GM19467 (cell line): ENCODE measurements at regions not wholly inside any gene's neighbourhood (a gene's known extent, or its start where the extent isn't known, plus 50 kb on each side); places are given as distances from the start of the nearest gene placed in this dataset.
"Not testable (repeated sequence)": the region's sequence is repeated elsewhere in the genome, so short reads cannot be mapped to it uniquely, and the experiment has no call there.

Source experiments
- ATAC-seq: cut with Tn5 transposase; IDR thresholded peaks from one replicate; pipeline ENCODE4 v1.9.1; 2021; ENCODE audit warnings: mild to moderate bottlenecking, moderate library complexity; ENCODE audit not compliant: unreplicated experiment

GRCh38 chr6:15906420-15907016 lies 222.4 kb upstream of the MYLIP start:
- ATAC-seq = no peak

- no peak for ATAC-seq
Measured at GRCh38 chr6:15905488-15906419, 223.1 kb upstream of the MYLIP start.

DNA sequence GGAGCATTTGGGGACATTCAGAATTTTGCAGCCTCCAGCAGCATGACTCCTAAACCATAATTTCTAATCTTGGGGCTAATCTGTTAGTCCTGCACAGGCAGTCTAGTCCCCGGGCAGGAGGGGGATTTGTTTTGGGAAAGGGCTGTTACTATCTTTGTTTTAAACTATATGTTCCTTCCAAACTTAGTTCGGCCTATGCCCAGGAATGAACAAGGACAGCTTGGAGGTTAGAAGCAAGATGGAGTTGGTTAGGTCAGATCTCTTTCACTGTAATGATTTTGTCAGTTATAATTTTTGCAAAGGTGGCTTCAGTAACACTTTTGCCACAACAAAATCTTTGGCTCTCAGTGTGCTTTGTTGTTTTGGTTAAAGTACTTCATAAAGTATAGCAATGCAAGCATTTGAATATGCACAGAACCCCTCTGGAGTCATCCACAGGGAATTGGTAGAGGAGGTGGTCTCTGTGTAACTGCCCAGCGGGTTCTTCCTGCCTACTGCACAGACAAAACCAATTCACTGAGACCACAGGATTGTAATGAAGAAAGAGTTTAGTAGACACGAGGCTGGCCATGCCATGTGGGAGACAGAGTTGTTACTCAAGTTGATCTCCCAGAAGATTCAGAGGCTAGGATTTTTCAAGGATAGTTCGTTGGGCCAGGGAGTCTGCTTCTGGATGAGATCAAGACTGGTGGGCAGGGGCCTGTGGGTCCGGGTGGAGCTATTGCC lies 224.1 kb upstream of the MYLIP start:
- no peak for ATAC-seq

DNA sequence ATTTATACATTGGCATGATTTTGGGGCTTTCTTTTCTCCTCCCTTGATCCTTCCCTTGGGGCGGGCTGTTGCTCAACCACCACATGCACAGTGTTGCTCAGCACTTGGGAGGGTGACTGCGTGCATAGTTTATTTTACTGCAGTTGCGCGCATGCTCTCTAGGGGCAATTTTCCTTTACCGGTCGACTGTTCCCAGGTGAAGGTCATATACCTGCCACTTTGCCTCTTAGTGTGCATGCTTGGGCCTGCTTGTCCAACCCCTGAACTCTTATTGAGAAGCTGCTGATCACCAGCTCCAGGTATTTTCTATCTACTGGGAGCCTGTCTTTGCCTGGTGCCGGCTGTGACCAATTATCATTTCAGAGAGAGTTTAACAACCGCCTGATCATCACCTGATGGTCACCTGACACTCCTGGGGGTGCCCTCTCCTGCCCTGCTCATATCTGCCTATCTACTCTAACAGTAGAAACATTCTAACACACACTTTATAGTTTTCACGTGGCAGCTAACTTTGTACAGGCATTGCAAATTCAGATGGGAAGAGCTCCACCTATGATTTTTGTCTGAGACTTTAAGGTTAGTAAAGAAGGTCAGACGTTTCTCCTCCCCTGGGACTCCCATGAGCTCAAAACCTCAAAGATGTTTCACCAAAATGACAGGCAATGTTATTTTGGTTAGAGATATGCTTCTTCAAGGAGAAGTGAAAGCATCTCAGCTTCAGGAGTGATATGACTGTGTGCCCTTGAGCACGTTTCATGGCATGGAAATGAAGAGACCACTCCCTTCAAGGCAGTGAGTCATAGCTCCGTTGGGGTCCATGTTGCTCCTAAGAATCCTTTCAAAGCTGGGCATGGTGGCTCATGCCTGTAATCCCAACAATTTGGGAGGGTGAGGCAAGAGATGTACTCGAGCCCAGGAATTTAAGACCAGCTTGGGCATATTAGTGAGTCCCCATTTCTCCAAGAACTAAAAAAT lies 227.5 kb upstream of the MYLIP start:
- ATAC-seq = peak; percentile 89

DNA sequence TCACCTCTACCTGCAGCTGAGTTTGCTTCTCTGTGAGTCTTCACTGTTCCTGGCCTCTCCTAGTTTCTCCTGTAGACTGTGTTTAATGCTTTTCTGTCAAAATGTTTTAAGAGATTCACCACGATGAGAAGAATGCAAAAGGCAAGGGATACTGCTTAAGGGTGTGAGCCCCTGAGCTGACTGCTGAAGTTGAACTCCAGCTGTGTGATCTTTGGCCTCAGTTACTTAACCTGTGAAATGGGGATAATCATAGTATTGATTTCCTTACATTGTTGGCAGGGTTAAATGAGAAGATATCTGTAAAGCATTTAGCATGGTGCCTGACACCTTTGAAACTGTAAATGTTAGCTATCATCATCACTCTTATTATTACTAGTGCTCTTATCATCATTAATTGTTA lies 230.2 kb upstream of the MYLIP start:
- no peak for ATAC-seq

DNA sequence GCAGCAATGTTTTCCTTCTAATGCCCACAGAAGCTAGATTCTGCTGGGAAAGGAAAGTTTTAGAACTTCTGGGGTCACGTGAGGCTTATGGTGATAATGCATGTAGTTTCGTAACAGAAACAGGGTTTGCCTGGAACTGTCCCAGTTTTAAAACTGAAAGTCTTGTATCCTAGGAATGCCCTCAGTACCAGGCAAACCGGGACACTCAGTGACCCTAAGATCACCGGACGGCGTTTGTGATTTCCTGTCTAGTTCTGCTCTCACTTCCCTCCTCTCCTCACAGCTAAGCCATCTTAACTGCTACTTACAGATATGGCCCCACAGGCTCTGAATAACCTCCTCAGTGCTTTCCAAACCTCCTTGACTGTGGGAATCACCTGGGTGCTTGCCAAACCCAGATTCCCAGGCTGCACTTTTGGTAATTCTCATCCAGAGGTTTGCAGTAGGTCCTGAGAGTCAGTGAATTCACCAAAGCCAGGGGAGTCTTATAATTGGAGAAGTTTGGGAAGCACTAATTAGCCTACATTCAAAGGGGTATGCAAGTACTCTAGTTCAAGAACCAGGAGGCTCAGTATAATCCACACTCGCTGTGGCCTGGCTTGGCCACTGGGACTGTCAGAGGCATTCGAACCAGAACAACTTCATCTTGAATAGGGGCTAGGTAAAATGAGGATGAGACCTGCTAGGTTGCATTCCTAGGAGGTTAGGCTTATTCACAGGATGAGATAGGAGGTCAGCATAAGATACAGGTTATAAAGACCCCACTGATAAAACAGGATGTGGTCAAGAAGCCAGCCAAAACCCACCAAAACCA lies 231.6 kb upstream of the MYLIP start:
- ATAC-seq = no peak

DNA sequence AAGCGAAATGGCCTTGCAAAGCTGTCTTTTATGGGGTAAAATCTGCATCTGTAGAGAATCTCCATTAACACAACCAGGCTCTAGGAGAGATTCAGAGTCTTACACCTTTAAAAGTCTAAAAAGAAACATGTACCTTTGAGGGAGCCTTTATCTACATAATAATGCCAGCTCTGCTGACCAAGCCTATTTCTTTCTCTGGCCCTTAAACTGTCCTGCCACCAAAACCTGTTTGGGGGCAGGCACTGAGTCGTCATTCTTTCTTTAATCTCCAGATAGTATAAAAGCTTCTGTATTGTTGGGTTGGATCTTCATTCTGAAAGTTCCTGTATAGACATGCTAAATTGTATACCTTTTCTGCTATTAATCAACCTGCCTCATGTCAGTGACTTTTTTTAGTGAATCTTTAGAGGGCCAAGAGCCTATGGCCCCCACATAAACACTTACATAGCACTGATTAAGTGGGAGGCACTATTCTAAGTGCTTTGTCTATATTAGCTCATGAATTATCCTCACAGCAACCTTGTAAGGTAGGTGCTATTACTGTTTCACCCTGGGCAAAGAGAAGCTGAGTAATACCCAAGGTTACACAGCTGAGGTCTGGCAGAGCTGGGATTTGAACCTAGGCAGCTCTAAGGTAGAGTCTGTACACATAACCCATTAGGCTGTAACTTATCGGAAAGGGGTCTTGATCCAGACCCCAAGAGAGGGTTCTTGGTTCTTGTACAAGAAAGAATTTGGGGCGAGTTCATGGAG lies 232.3 kb upstream of the DTNBP1 start:
- no peak for ATAC-seq

DNA sequence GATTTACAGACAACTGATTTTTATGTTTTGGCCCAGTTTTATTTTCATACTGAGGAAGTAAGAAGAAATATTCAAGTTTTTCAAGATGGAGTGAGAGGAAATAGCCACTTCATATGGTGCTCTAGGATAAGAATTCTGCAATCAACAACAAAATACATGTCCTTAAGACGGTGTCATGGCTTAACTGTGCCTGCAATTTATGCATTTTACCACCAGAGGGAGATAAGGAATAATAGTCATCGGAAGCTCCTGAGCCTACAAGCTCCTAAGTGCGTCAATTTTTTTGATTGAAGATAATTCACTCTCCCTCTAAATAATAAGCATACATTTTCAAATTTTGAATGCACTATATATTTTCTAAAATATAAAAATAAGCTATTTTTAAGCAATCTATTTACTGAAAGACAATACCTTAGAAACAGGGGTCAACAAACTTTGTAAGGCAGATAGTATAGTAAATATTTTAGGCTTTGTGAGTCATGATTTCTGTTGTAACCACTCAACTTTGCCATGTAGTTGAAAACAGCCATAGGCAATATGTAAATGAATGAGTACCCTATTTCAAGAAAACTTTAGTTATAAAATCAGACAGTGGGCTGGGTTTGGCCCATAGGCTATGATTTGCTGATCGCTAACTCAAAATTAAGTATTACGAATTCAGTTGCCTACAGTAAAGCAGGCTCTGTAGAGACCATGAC lies 230.9 kb upstream of the DTNBP1 start:
- no peak for ATAC-seq

- ATAC-seq = no peak
Measured at GRCh38 chr6:15892369-15892768, 229.5 kb upstream of the DTNBP1 start.

GRCh38 chr6:15888798-15889772 lies 226.3 kb upstream of the DTNBP1 start:
- no peak for ATAC-seq

GRCh38 chr6:15887491-15888461 lies 224.9 kb upstream of the DTNBP1 start:
- no peak for ATAC-seq

- no peak for ATAC-seq
Measured at GRCh38 chr6:15885624-15886023, 222.8 kb upstream of the DTNBP1 start.

DNA sequence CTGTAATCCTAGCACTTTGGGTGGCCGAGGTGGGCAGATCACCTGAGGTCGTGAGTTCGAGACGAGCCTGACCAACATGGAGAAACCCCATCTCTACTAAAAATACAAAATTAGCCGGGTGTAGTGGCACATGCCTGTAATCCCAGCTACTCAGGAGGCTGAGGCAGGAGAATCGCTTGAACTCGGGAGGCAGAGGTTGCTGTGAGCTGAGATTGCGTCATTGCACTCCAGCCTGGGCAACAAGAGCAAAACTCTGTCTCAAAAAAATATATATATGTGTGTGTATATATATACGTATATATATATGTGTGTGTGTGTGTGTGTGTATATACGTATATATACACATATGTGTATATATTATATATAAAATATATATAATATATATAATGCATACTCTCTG lies 220.8 kb upstream of the DTNBP1 start:
- ATAC-seq = not testable (repeated sequence)

- ATAC-seq = no peak
Measured at GRCh38 chr6:15882915-15883314, 220.1 kb upstream of the DTNBP1 start.

DNA sequence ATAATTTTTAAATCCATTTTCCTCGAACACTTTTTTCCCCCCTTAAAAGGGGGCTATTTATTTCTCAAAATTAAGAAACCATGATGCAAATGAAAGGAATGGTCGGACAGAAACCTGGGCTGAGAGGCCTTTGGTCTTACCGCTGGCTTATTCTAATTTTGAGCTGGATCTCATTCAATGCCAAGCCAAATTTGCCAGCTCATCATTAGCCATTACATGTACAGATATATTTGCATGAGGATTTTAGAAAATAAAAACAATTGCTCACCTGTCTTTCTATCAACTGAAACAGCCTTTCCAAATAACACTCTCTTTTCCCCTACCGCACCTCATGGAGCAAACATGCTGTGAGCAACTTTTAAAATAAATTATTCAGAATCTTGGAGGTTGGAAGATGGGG lies 219.5 kb upstream of the DTNBP1 start:
- no peak for ATAC-seq

DNA sequence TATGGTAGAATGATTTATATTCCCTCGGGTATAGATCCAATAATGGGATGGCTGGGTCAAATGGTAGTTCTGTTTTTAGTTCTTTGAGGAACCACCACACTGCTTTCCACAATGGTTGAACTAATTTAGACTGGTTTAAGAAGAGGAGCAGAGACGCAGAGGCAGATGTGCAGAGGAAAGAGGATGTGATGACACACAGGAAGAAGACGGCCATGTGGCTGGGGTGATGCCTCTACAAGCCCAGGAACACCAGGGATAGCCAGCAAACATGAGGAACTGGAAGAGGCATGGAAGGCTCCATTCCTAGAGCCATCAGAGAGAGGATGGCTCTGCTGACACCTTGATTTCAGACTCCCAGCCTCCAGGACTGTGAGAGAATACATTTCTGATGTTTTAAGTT lies 218.3 kb upstream of the DTNBP1 start:
- ATAC-seq = no peak
